GM12892 (cell line): ENCODE measurements at regions not wholly inside any gene's neighbourhood (a gene's known extent, or its start where the extent isn't known, plus 50 kb on each side); places are given as distances from the start of the nearest gene placed in this dataset.
"Not testable (repeated sequence)": the region's sequence is repeated elsewhere in the genome, so short reads cannot be mapped to it uniquely, and the experiment has no call there.

Source experiments
- DNase-seq: peaks from one replicate; pipeline ENCODE4 v3.0.0; 2011; ENCODE audit not compliant: insufficient read length
- FAIRE-seq: peaks from 2 replicates; lab custom pipeline; 2011; peaks lifted over from hg19 to GRCh38; lab: Jason Lieb, UNC
- POLR2A ChIP-seq: IDR thresholded peaks from 2 replicates; pipeline ENCODE4 v1.6.1; 2011; ENCODE audit warnings: low read depth, low read length, control low read depth
- POLR2AphosphoS5 ChIP-seq: IDR thresholded peaks from 2 replicates; pipeline ENCODE4 v1.6.1; 2011; ENCODE audit warnings: low read depth, low read length, control low read depth
- TAF1 ChIP-seq: IDR thresholded peaks from 2 replicates; pipeline ENCODE4 v1.6.1; 2011; ENCODE audit warnings: low read depth, mild to moderate bottlenecking, control low read depth, low read length, borderline replicate concordance

GRCh38 chr5:159582756-159583541, 252.7 kb upstream of the IL12B start:
- TF ChIP-seq POLR2AphosphoS5, result no peak
- TF ChIP-seq TAF1, result no peak
- no peak for TF ChIP-seq POLR2A
- FAIRE-seq, result no peak
- DNase-seq, result no peak

GRCh38 chr5:159586921-159587320, 256.6 kb upstream of the IL12B start:
- no peak for DNase-seq
- TF ChIP-seq POLR2A (no peak), POLR2AphosphoS5 (no peak), TAF1 (no peak)
- no peak for FAIRE-seq

GRCh38 chr5:159588941-159589340, 258.7 kb upstream of the IL12B start:
- no peak for DNase-seq
- TF ChIP-seq POLR2A (no peak), TAF1 (no peak), POLR2AphosphoS5 (no peak)
- FAIRE-seq, result no peak

- DNase-seq, result no peak
- FAIRE-seq, result no peak
- TF ChIP-seq POLR2AphosphoS5 (no peak), POLR2A (no peak), TAF1 (no peak)
These were observed 263.3 kb upstream of the IL12B start for GRCh38 chr5:159593518-159594073.

- FAIRE-seq, DNase-seq: not testable (repeated sequence)
These were observed 265.3 kb upstream of the IL12B start for GRCh38 chr5:159595561-159595960.

- FAIRE-seq, result no peak
- TF ChIP-seq TAF1 (no peak), POLR2AphosphoS5 (no peak)
- DNase-seq, result no peak
These were observed 270.9 kb upstream of the IL12B start for GRCh38 chr5:159601216-159601615.

- no peak for DNase-seq
- TF ChIP-seq POLR2A, result no peak
- no peak for TF ChIP-seq TAF1
- no peak for TF ChIP-seq POLR2AphosphoS5
- FAIRE-seq, result no peak
These were observed 272.1 kb upstream of the IL12B start for GRCh38 chr5:159602434-159602833.

DNA sequence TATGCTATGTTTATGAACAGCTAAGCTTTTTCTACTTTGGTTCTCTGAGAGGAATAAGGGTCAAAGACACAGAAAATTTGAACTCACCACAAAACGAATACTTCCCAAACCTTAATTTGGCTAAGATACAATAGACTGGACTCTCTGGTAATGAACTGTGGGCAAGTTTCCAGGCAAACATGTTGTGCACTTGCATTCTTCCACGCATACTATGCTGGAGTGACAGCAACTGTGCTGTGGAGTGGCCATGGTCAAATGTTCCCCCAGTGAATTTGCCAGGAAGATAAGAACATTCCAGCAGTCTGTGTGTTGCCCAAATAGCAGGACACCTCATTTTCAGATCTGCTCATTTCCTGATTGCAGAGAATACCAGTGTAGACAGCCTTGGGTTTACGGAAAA, 275.3 kb upstream of the IL12B start:
- DNase-seq (no peak), FAIRE-seq (no peak)
- TF ChIP-seq POLR2AphosphoS5, result no peak
- TF ChIP-seq TAF1, result no peak
- no peak for TF ChIP-seq POLR2A

DNA sequence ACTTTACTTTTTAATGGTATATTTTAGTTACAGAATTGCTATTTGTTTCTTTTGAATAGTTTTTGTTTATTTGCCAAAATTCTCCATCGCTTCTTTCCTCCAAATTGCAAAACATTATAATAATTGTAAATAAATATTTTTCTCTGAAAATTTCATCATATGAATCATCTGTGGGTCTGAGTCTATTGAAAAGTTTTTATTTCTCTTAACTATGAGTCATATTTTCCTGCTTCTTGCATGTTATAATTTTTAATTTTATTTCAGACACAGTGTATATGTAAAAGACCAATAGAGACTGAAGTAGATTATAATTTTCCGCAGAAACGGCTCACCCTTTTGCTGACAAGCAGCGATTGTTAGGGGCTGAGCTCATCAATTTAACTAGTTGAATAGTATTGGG, 279.1 kb upstream of the IL12B start:
- DNase-seq, result no peak
- FAIRE-seq, result no peak
- TF ChIP-seq POLR2AphosphoS5 (no peak), TAF1 (no peak), POLR2A (no peak)

DNA sequence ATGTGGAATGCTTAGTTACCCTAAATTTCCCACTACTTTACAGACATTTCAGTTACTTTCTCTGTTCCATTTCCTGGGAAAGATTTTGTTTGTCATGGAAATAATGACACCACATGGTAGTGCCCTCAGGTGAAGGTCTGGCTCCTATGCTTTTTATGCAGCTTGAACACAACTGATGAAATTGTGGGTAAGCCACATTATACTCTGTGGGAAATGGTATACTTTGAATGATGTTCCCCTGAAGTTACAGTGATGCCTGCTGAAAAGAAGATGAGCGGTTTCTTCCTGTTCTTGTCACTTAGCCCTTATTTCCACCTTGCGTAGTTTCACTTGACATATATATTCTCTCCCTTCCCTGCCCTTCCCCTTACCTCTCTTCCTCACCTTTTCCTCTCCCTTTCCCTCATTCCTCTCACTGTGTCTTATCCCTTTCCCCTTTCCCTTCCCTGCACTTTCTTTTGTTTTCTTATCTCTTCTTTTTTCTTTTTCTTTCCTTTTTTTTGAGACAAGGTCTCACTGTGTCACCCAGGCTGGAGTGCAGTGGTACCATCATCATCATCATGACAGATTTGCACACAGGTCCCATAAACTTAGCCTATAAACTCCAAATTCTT, 280.8 kb upstream of the IL12B start:
- DNase-seq (no peak), FAIRE-seq (no peak)
- TF ChIP-seq TAF1 (no peak), POLR2AphosphoS5 (no peak)

GRCh38 chr5:159616952-159617351, 286.7 kb upstream of the IL12B start:
- TF ChIP-seq TAF1 (no peak), POLR2AphosphoS5 (no peak), POLR2A (no peak)
- no peak for DNase-seq
- no peak for FAIRE-seq

- DNase-seq (no peak), FAIRE-seq (no peak)
- TF ChIP-seq POLR2A, result no peak
- no peak for TF ChIP-seq TAF1
- no peak for TF ChIP-seq POLR2AphosphoS5
These were observed 289.5 kb upstream of the IL12B start for GRCh38 chr5:159619826-159620225.
